H1 (cell line): ENCODE measurements at regions not wholly inside any gene's neighbourhood (a gene's known extent, or its start where the extent isn't known, plus 50 kb on each side); places are given as distances from the start of the nearest gene placed in this dataset.

ENCODE experiments used
- CTCF ChIA-PET: fragments of 300-600 bp; sonication (Branson Sonifier 250); formaldehyde crosslinking; loops from one replicate; lab custom pipeline; 2021; ENCODE audit not compliant: partially characterized antibody; lab: Charles Lee
- POLR2A ChIA-PET: fragments of 300-600 bp; sonication (Branson Sonifier 250); formaldehyde crosslinking; loops from one replicate; lab custom pipeline; 2021; ENCODE audit warnings: inconsistent platforms; ENCODE audit not compliant: partially characterized antibody; lab: Charles Lee
- DNase-seq, 2 experiments: peaks; one replicate each; pipeline versions ENCODE4 v3.0.0 to v3.0.0-alpha.2; 2010 to 2022; ENCODE audit warnings: low spot score in 2 of 2, low read depth in 1 of 2, mixed read lengths in 1 of 2
- FAIRE-seq: peaks from 2 replicates; lab custom pipeline; 2011; peaks lifted over from hg19 to GRCh38; lab: Jason Lieb, UNC
- H2AFZ ChIP-seq: 2 replicates; pipeline ENCODE4 v1.8.1; 2012; ENCODE audit warnings: low read length, inconsistent platforms
- H2AK5ac ChIP-seq: 2 replicates; pipeline ENCODE4 v1.6.1; 2013; ENCODE audit warnings: low read depth, low read length
- H2BK120ac ChIP-seq: replicated peaks from 2 replicates; pipeline ENCODE3; 2013; ENCODE audit warnings: low read depth, low read length, inconsistent platforms
- H2BK12ac ChIP-seq: 2 replicates; pipeline ENCODE4 v1.6.1; 2013; ENCODE audit warnings: low read depth, low read length
- H2BK15ac ChIP-seq: 2 replicates; pipeline ENCODE4 v1.6.1; 2013; ENCODE audit warnings: low read length
- H2BK20ac ChIP-seq: 2 replicates; pipeline ENCODE4 v1.6.1; 2013; ENCODE audit warnings: low read length
- H2BK5ac ChIP-seq: 2 replicates; pipeline ENCODE4 v1.6.1; 2013; ENCODE audit warnings: low read depth, low read length
- H3K14ac ChIP-seq: 2 replicates; pipeline ENCODE4 v1.6.1; 2013; ENCODE audit warnings: inconsistent platforms; ENCODE audit not compliant: insufficient read length
- H3K18ac ChIP-seq: 2 replicates; pipeline ENCODE4 v1.6.1; 2013; ENCODE audit warnings: low read length; ENCODE audit errors: extremely low read depth
- H3K23ac ChIP-seq: 2 replicates; pipeline ENCODE4 v1.6.1; 2013; ENCODE audit warnings: inconsistent platforms; ENCODE audit not compliant: insufficient read length
- H3K23me2 ChIP-seq: 2 replicates; pipeline ENCODE4 v1.6.1; 2013; ENCODE audit warnings: low read depth, low read length
- H3K27ac ChIP-seq: 2 replicates; pipeline ENCODE4 v1.6.1; 2011; ENCODE audit warnings: low read depth, low read length, inconsistent platforms
- H3K27me3 ChIP-seq, 4 experiments: replicated peaks in 1 of 4; 1 replicate in 1 of 4; 2 replicates in 3 of 4; pipeline versions ENCODE4 v1.6.1 to v1.8.1; 2011 to 2013; ENCODE audit warnings: low read length in 3 of 4, mild to moderate bottlenecking in 3 of 4, inconsistent platforms in 2 of 4, mixed read lengths in 2 of 4, moderate library complexity in 1 of 4; ENCODE audit not compliant: control insufficient read depth in 3 of 4, insufficient read depth in 3 of 4; ENCODE audit errors: extremely low read depth in 1 of 4
- H3K36me3 ChIP-seq, 4 experiments: 2 replicates each; pipeline versions ENCODE4 v1.6.1 to v1.8.1; 2011 to 2013; ENCODE audit warnings: mild to moderate bottlenecking in 4 of 4, low read length in 3 of 4, moderate library complexity in 2 of 4, control low read depth in 1 of 4, inconsistent platforms in 1 of 4; ENCODE audit not compliant: insufficient read depth in 4 of 4, control insufficient read depth in 2 of 4
- H3K4ac ChIP-seq: replicated peaks from 2 replicates; pipeline ENCODE3; 2013; ENCODE audit warnings: low read length, low read depth, mixed read lengths, inconsistent platforms; ENCODE audit not compliant: insufficient read length
- H3K4me1 ChIP-seq, 4 experiments: replicated peaks in 1 of 4; 1 replicate in 1 of 4; 2 replicates in 3 of 4; pipeline versions ENCODE4 v1.6.1 to v1.8.1; 2011 to 2013; ENCODE audit warnings: low read length in 3 of 4, inconsistent platforms in 2 of 4, mixed read lengths in 1 of 4; ENCODE audit not compliant: insufficient read depth in 4 of 4, control insufficient read depth in 3 of 4
- H3K4me2 ChIP-seq, 2 experiments: 2 replicates each; pipeline versions ENCODE4 v1.6.1 to v1.8.1; 2011 to 2013; ENCODE audit warnings: low read depth in 2 of 2, low read length in 2 of 2, control low read depth in 1 of 2, inconsistent platforms in 1 of 2, mild to moderate bottlenecking in 1 of 2; ENCODE audit not compliant: insufficient read depth in 1 of 2
- H3K4me3 ChIP-seq, 4 experiments: fragments of 200-600, 300-600 bp in 1 of 4; sonication (generic), shearing (Covaris generic), sonication (Bioruptor Twin) in 1 of 4; 2 replicates each; pipeline versions ENCODE4 v1.5.1 to v1.8.1; 2011 to 2016; ENCODE audit warnings: low read length in 4 of 4, low read depth in 3 of 4, control low read depth in 2 of 4, inconsistent platforms in 2 of 4, mild to moderate bottlenecking in 2 of 4, mixed read lengths in 1 of 4, moderate library complexity in 1 of 4; ENCODE audit not compliant: insufficient read depth in 2 of 4; ENCODE audit errors: extremely low read depth in 1 of 4
- H3K56ac ChIP-seq: replicated peaks from 2 replicates; pipeline ENCODE3; 2013; ENCODE audit warnings: low read depth, mild to moderate bottlenecking, mixed read lengths, low read length, inconsistent platforms; ENCODE audit not compliant: insufficient read length
- H3K79me1 ChIP-seq: 2 replicates; pipeline ENCODE4 v1.6.1; 2013; ENCODE audit warnings: low read depth, low read length, control low read depth
- H3K79me2 ChIP-seq, 2 experiments: 2 replicates each; pipeline versions ENCODE4 v1.6.1 to v1.8.1; 2012 to 2013; ENCODE audit warnings: low read length in 2 of 2, mild to moderate bottlenecking in 2 of 2, inconsistent platforms in 1 of 2; ENCODE audit not compliant: insufficient read depth in 2 of 2, control insufficient read depth in 1 of 2
- H3K9ac ChIP-seq, 4 experiments: replicated peaks in 1 of 4; 1 replicate in 1 of 4; 2 replicates in 3 of 4; pipeline versions ENCODE4 v1.6.1 to v1.8.1; 2011 to 2013; ENCODE audit warnings: low read depth in 3 of 4, low read length in 3 of 4, control low read depth in 2 of 4, mild to moderate bottlenecking in 2 of 4, moderate library complexity in 2 of 4, inconsistent platforms in 1 of 4; ENCODE audit errors: extremely low read depth in 1 of 4
- H3K9me3 ChIP-seq, 2 experiments: 2 replicates each; pipeline versions ENCODE4 v1.6.1 to v1.8.1; 2012 to 2013; ENCODE audit warnings: mild to moderate bottlenecking in 2 of 2, moderate library complexity in 2 of 2, control low read depth in 1 of 2, inconsistent platforms in 1 of 2, low read depth in 1 of 2, low read length in 1 of 2, mixed read lengths in 1 of 2; ENCODE audit not compliant: insufficient read depth in 2 of 2
- H4K20me1 ChIP-seq, 2 experiments: replicated peaks in 1 of 2; 2 replicates each; pipeline versions ENCODE3 to v1.8.1; 2011 to 2013; ENCODE audit warnings: inconsistent platforms in 2 of 2, low read length in 2 of 2, mild to moderate bottlenecking in 1 of 2; ENCODE audit not compliant: insufficient read depth in 2 of 2, control insufficient read depth in 1 of 2
- H4K5ac ChIP-seq: 2 replicates; pipeline ENCODE4 v1.6.1; 2013; ENCODE audit warnings: low read length, low read depth, mixed read lengths, inconsistent platforms; ENCODE audit not compliant: insufficient read length
- H4K8ac ChIP-seq: 2 replicates; pipeline ENCODE4 v1.8.0; 2013; ENCODE audit warnings: mild to moderate bottlenecking, moderate library complexity, low read length, inconsistent platforms; ENCODE audit not compliant: insufficient read depth; ENCODE audit errors: extremely low read depth
- H4K91ac ChIP-seq: replicated peaks from 2 replicates; pipeline ENCODE3; 2013; ENCODE audit warnings: low read length, mixed read lengths, inconsistent platforms; ENCODE audit not compliant: insufficient read length
- CTBP2 ChIP-seq: IDR thresholded peaks from 2 replicates; pipeline ENCODE4 v1.7.0; 2011; ENCODE audit warnings: borderline replicate concordance, mild to moderate bottlenecking, moderate library complexity, mixed read lengths, low read length; ENCODE audit not compliant: insufficient read depth, insufficient read length
- GTF2F1 ChIP-seq: IDR thresholded peaks from 2 replicates; pipeline ENCODE4 v1.6.1; 2012; ENCODE audit warnings: low read depth, low read length, improper control_type of control experiment, borderline replicate concordance
- POU5F1 ChIP-seq: IDR thresholded peaks from 2 replicates; pipeline ENCODE4 v1.6.1; 2011; ENCODE audit warnings: low read depth, mild to moderate bottlenecking, low read length, moderate library complexity
- SUZ12 ChIP-seq: fragments of 200-600 bp; sonication (generic); IDR thresholded peaks from 2 replicates; pipeline ENCODE4 v1.6.1; 2012; ENCODE audit warnings: mild to moderate bottlenecking, inconsistent platforms, low read length, moderate library complexity, mixed read lengths
- TEAD4 ChIP-seq: IDR thresholded peaks from 2 replicates; pipeline ENCODE4 v1.6.1; 2012; ENCODE audit warnings: low read depth, low read length, inconsistent platforms, mixed read lengths
- YY1 ChIP-seq: IDR thresholded peaks from 2 replicates; pipeline ENCODE4 v1.6.1; 2011; ENCODE audit warnings: low read depth, mild to moderate bottlenecking, low read length
- WGBS, 2 experiments: shearing (Covaris generic) in 1 of 2; methylation state at CpG; one replicate each; pipeline versions ENCODE4 v1.1.6 to v1.1.7; 2013 to 2015; ENCODE audit warnings: low lambda C conversion rate in 2 of 2, mixed read lengths in 2 of 2, inconsistent platforms in 1 of 2, low coverage in 1 of 2, missing lambda C conversion rate in 1 of 2; ENCODE audit not compliant: insufficient replicate concordance in 2 of 2, insufficient coverage in 1 of 2, insufficient read length in 1 of 2; ENCODE audit errors: extremely low coverage in 1 of 2, missing lambda C conversion rate in 1 of 2; 5-methylcytosine and 5-hydroxymethylcytosine counted together
- TF ChIP-seq, protein P1 (sequence below), 3 experiments: IDR thresholded peaks; 1 replicate in 2 of 3; 2 replicates in 1 of 3; pipeline versions ENCODE4 v1.5.1 to v1.6.1; 2011; ENCODE audit warnings: low read length in 3 of 3, mild to moderate bottlenecking in 3 of 3, inconsistent platforms in 2 of 3, low read depth in 1 of 3, moderate library complexity in 1 of 3; ENCODE audit not compliant: insufficient read depth in 1 of 3; ENCODE audit errors: control extremely low read depth in 1 of 3

GRCh38 chr2:219835493-219835892, 208.1 kb downstream of the SLC4A3 start:
- Histone ChIP-seq H3K4me2 (no peak overlapping the region), H3K4ac (no peak overlapping the region), H2BK15ac (no peak overlapping the region), H3K56ac (no peak overlapping the region), H4K20me1 (no peaks in the 10 kb centered on the region), H3K4me1 (no peaks in the 10 kb centered on the region), H2BK20ac (no peak overlapping the region), H3K9me3 (no peaks in the 10 kb centered on the region), H3K23ac (no peak overlapping the region), H3K27me3 (no peaks in the 10 kb centered on the region), H2BK120ac (no peak overlapping the region), H3K14ac (no peak overlapping the region), H3K18ac (no peak overlapping the region), H3K4me3 (no peak overlapping the region), H3K36me3 (no peaks in the 10 kb centered on the region), H2AK5ac (no peak overlapping the region), H3K79me1 (no peaks in the 10 kb centered on the region), H2BK12ac (no peak overlapping the region), H2AFZ (no peak overlapping the region), H4K5ac (no peak overlapping the region), H2BK5ac (no peak overlapping the region), H3K27ac (no peak overlapping the region), H4K8ac (no peak overlapping the region), H3K79me2 (no peaks in the 10 kb centered on the region), H3K9ac (no peak overlapping the region), H3K23me2 (no peaks in the 10 kb centered on the region), H4K91ac (no peak overlapping the region)
- TF ChIP-seq POU5F1 (no peak), SUZ12 (no peak), GTF2F1 (no peak), CTBP2 (no peak), YY1 (no peak), TEAD4 (no peak)
- TF ChIP-seq, protein P1, sequence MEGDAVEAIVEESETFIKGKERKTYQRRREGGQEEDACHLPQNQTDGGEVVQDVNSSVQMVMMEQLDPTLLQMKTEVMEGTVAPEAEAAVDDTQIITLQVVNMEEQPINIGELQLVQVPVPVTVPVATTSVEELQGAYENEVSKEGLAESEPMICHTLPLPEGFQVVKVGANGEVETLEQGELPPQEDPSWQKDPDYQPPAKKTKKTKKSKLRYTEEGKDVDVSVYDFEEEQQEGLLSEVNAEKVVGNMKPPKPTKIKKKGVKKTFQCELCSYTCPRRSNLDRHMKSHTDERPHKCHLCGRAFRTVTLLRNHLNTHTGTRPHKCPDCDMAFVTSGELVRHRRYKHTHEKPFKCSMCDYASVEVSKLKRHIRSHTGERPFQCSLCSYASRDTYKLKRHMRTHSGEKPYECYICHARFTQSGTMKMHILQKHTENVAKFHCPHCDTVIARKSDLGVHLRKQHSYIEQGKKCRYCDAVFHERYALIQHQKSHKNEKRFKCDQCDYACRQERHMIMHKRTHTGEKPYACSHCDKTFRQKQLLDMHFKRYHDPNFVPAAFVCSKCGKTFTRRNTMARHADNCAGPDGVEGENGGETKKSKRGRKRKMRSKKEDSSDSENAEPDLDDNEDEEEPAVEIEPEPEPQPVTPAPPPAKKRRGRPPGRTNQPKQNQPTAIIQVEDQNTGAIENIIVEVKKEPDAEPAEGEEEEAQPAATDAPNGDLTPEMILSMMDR (IDR thresholded peaks at IDR 0.05; ENCODE audit: control extremely low read depth in 1 of 3, insufficient read depth in 1 of 3, low read depth in 1 of 3, low read length in 3 of 3), result no peak
- FAIRE-seq, result no peak
- ChIA-PET POLR2A (interaction anchor here (1.3 kb wide), 1 partner anchor 16 kb away, joined by 3 read pairs; no protein-coding TSS in a partner anchor), CTCF (interaction anchor here (0.9 to 1.7 kb wide), 3 partner anchors 45 to 97 kb away, joined by 3 to 5 read pairs (median 4); no protein-coding TSS in a partner anchor)
- DNase-seq, result no peak
- WGBS, 2 experiments, result 81% methylated on average over 3 of the region's 3 CpGs; no CpG with 5 or more reads in 1 of the 2 experiments
